ENCODE measurements at regions not wholly inside any gene's neighbourhood (a gene's known extent, or its start where the extent isn't known, plus 50 kb on each side); places are given as distances from the start of the nearest gene placed in this dataset.

DNA sequence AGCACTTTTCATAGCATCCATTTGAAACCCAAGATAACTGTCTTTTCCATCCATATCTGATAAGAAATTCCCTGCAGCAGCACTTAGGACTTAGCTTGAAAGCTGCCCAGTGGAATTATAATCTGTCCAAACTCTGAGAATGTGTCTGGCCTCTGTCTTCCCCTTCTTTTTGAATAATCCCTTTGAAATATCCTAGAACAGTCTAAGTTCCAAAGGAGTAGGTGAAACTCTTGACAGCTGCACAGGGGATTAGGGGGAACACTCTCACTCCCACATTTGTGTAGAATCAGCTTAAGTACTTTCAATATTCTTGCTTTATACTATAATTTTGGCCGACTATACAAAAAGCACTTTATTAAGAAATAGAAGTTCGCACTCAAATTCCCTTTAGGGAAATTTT is 157.7 kb downstream of the PAPSS1 start:
- no peak for DNase-seq (ENCODE audit: low read depth)
- TF ChIP-seq, protein P1, sequence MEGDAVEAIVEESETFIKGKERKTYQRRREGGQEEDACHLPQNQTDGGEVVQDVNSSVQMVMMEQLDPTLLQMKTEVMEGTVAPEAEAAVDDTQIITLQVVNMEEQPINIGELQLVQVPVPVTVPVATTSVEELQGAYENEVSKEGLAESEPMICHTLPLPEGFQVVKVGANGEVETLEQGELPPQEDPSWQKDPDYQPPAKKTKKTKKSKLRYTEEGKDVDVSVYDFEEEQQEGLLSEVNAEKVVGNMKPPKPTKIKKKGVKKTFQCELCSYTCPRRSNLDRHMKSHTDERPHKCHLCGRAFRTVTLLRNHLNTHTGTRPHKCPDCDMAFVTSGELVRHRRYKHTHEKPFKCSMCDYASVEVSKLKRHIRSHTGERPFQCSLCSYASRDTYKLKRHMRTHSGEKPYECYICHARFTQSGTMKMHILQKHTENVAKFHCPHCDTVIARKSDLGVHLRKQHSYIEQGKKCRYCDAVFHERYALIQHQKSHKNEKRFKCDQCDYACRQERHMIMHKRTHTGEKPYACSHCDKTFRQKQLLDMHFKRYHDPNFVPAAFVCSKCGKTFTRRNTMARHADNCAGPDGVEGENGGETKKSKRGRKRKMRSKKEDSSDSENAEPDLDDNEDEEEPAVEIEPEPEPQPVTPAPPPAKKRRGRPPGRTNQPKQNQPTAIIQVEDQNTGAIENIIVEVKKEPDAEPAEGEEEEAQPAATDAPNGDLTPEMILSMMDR (IDR thresholded peaks at IDR 0.05; ENCODE audit: low read depth, low read length, missing control alignments) = no peak
- in situ Hi-C loops (cut with HindIII; ENCODE audit: low sequenced_read_pairs) = no loop called here
- no peak overlapping the region for H3K4me3 ChIP-seq (ENCODE audit: low read depth, low read length)

DNA sequence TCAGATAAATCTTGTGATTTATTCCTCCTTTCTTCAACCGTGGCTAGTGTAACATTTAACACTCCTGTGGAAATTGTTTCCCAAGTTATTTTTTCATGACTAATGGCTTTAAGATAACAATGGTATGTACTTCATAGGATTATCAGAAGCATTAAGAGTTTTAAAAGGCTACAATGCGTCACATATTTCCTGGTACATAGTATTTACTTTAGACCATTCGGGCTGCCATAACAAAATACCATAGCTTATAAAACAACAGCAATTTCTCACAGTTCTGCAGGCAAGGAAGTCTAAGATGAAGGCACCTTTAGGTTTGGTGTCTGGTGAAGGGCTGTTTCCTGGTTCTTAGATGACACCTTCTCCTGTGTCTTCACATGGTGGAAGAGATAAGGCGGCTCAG is 158.6 kb downstream of the PAPSS1 start:
- H3K4me3 ChIP-seq (ENCODE audit: low read depth, low read length) = no peak overlapping the region
- DNase-seq (ENCODE audit: low read depth) = peak; percentile 19
- in situ Hi-C loops (cut with HindIII; ENCODE audit: low sequenced_read_pairs) = no loop called here
- TF ChIP-seq, protein P1 (IDR thresholded peaks at IDR 0.05; ENCODE audit: low read depth, low read length, missing control alignments) = no peak

DNA sequence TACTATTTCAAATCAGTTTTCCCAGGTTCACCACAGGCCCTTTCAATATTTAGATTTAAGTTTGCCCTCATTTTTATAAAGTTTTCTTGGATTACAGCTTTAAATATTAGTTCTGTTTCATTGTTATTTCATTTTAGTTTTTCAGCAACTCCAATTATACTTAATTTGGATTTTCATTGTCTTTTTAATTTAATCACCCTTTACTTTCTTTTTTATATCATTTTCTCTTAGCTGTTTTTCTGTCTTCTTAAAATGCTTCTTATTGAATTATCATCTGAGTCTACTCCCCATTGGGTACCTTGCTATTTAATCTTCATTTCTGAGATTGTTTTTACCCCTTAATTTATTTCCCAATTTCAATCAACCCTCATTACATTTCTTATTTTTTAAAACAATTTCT is 160.4 kb downstream of the PAPSS1 start:
- no peak overlapping the region for H3K4me3 ChIP-seq (ENCODE audit: low read depth, low read length)
- in situ Hi-C loops (cut with HindIII; ENCODE audit: low sequenced_read_pairs) = no loop called here
- TF ChIP-seq, protein P1 (IDR thresholded peaks at IDR 0.05; ENCODE audit: low read depth, low read length, missing control alignments) = no peak
- DNase-seq (ENCODE audit: low read depth) = no peak

DNA sequence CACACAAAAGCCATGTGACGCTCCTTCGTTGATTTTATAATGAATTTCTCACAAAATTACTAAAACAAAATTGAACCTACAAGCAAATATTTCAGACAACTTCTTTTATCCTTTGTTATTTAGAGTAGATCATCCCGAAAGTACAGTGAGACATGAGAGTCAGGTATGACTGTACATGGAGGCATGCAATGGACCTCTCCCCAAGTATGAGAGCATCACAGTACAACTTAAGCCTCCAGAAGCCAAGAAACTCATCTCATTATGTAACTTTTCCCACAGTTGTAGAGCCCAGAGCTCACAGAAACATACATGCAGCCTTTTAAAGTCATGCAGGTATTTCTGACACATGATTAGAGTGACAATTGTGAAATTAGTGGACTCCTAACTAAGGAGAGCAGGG is 167.7 kb downstream of the PAPSS1 start:
- in situ Hi-C loops (cut with HindIII; ENCODE audit: low sequenced_read_pairs) = no loop called here
- DNase-seq (ENCODE audit: low read depth) = no peak
- H3K4me3 ChIP-seq (ENCODE audit: low read depth, low read length) = no peak overlapping the region
- TF ChIP-seq, protein P1 (IDR thresholded peaks at IDR 0.05; ENCODE audit: low read depth, low read length, missing control alignments) = no peak

DNA sequence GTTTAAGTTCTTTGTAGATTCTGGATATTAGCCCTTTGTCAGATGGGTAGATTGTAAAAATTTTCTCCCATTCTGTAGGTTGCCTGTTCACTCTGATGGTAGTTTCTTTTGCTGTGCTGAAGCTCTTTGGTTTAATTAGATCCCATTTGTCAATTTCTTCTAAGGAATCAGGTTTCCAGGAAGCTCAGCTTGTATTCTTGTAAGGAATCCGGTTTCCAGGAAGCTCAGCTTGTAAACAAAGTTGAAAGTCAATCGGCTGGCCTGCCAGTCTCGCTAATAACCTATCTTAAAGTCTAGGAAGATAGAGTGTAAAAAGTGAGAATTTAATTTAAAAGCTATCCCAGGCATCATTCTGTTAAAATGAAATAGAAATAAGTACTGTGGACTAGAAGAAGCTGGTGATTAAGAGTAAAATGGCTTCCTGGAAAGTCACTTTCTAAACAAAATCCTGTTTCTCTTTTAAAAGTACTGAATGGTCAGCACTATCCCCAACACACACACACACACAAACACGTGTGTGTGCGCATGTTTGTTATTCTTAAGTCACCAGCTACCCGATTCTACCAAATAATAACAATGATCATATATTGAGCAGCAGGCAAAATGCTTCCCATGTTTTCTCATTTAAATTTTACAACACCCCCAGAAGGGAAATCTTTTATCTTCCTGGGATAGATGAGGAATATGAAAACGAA is 171.7 kb downstream of the PAPSS1 start:
- DNase-seq (ENCODE audit: low read depth) = no peak
- TF ChIP-seq, protein P1 (IDR thresholded peaks at IDR 0.05; ENCODE audit: low read depth, low read length, missing control alignments) = no peak
- in situ Hi-C loops (cut with HindIII; ENCODE audit: low sequenced_read_pairs) = no loop called here
- no peak overlapping the region for H3K4me3 ChIP-seq (ENCODE audit: low read depth, low read length)

DNA sequence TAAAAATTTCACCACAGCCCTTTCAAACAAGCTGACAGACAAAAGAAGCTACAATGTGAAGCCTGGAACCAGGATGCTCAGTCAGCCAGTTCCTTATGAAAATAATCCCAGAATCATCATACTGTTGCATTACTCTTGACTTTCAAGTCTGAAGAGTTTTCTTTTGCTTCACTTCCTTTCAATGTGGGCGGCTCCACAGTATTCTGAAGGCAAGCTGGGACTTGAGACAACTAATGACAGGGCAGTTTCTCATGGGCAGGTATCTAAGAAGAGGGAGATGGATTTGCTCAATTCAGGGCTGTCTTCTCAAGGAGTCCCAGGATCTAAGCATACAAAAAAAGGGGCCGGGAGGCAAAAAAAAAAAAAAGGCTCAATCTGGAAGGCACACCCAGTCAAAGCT is 173.4 kb downstream of the PAPSS1 start:
- TF ChIP-seq, protein P1 (IDR thresholded peaks at IDR 0.05; ENCODE audit: low read depth, low read length, missing control alignments) = no peak
- in situ Hi-C loops (cut with HindIII; ENCODE audit: low sequenced_read_pairs) = no loop called here
- no peak overlapping the region for H3K4me3 ChIP-seq (ENCODE audit: low read depth, low read length)
- no peak for DNase-seq (ENCODE audit: low read depth)
